ENCODE measurements at regions not wholly inside any gene's neighbourhood (a gene's known extent, or its start where the extent isn't known, plus 50 kb on each side); places are given as distances from the start of the nearest gene placed in this dataset.
"Not testable (repeated sequence)": the region's sequence is repeated elsewhere in the genome, so short reads cannot be mapped to it uniquely, and the experiment has no call there.

DNA sequence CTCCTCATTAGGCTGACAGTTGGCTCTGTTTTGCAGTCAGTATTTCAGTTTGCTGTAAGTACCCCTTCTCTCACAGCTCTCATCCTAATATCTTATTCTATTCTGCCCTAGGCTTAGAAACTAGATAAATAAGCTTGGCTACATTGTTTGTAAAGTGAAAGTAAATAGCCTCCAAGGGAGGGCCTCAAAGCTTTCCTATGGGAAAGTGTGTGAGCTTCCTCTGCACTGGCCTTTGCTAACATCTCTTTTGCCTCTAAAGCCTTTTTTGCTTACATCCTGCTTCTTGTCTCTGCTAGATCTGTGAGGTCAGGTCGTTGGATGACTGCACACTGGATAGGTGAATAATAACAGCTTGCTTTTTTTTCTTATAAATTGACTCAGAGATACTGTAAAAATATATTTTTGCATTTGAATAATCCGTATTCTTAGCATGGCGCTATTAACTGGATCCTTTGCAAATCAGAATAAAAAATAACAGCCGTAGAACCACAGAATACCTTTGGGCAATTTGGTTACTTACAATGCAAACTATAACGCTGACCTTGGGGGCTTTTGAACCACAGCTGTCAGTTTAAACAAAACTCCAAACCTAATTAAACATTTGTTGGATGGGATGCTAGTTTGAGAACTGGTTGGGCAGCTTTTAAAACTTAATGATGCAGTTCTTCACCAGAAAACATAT lies 55.1 kb downstream of the TTC6 start:
- no peak for DNase-seq

GRCh38 chr14:37652042-37652441 lies 56.6 kb downstream of the TTC6 start:
- DNase-seq: no peak

- no peak for DNase-seq
Observed at GRCh38 chr14:37655418-37655817, 60.0 kb downstream of the TTC6 start.

GRCh38 chr14:37658156-37658555 lies 62.7 kb downstream of the TTC6 start:
- no peak for DNase-seq

GRCh38 chr14:37663498-37663897 lies 68.1 kb downstream of the TTC6 start:
- no peak for DNase-seq

DNA sequence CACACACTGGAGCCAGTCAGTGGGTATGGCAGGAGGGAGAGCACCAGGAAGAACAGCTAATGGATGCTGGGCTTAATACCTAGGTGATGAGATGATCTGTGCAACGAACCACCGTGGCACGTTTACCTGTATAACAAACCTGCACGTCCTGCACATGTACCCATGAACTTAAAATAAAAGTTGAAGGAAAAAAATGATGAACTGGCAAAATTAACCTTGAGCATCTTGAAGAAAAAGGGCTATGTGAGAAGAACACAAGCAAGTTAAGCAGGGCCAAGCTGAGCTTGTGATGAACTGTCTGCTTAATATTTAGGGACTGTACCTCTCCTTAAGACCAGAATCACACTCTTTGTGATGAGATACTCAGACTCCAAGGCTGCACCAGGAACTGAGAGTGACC lies 70.0 kb downstream of the TTC6 start:
- DNase-seq: no peak

DNA sequence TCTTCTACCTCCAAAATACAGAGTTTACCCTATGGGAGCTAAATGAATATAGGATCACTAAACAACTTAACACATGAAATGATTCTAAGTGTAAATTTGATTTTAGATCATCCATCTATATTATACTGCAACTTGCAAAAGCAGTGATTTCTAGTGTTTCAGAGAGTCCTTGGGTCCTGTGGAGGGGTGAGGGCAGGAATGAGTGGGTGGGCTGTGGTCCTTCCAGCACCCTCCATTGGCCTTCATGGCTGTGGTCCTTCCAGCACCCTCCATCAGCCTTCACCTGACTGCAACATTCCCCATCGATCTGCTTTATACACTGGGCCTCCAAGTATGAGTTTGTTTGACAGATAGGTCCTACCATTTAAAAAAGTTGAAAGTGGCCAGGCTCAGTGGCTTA lies 70.5 kb downstream of the TTC6 start:
- no peak for DNase-seq

- DNase-seq: no peak
Observed at GRCh38 chr14:37668646-37669045, 73.2 kb downstream of the TTC6 start.

- no peak for DNase-seq
Observed at GRCh38 chr14:37669242-37669641, 73.8 kb downstream of the TTC6 start.

- DNase-seq: no peak
Observed at GRCh38 chr14:37673439-37673838, 78.0 kb downstream of the TTC6 start.

- DNase-seq: no peak
Observed at GRCh38 chr14:37678916-37679315, 83.5 kb downstream of the TTC6 start.

- DNase-seq: no peak
Observed at GRCh38 chr14:37681486-37681885, 86.1 kb downstream of the TTC6 start.

DNA sequence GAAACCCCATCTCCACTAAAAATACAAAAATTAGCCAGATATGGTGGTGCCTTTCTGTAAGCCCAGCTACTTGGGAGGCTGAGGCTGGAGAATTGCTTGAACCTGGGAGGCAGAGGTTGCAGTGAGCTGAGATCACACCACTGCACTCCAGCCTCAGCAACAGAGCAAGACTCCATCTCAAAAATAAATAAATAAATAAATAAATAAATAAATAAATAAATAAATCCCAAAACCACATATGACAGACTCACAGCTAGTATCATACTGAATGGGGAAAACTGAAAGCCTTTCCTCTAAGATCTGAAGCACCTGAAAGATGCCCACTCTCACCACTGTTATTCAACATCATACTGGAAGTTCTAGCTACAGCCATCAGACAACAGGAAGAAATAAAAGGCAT lies 97.3 kb downstream of the TTC6 start:
- DNase-seq: not testable (repeated sequence)

DNA sequence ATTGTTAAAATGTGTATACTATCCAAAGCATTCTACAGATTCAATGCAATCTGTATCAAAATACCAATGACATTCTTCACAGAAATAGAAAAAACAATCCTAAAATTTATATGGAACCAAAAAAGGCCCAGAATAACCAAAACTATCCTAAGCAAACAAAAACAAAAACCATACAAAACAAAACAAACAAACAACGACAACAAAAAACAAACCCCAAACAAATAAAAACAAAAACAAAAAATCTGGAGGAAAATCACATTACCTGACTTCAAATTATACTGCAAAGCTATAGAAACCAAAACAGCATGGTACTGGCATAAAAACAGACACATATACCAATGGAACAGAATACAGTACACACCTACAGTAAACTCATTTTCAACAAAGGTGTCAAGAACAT lies 98.0 kb downstream of the TTC6 start:
- DNase-seq: not testable (repeated sequence)

- DNase-seq: no peak
Observed at GRCh38 chr14:37695866-37696265, 100.4 kb downstream of the TTC6 start.

- no peak for DNase-seq
Observed at GRCh38 chr14:37697489-37698121, 102.2 kb downstream of the TTC6 start.

- no peak for DNase-seq
Observed at GRCh38 chr14:37698840-37699777, 103.7 kb downstream of the TTC6 start.

- no peak for DNase-seq
Observed at GRCh38 chr14:37707716-37708115, 112.3 kb downstream of the TTC6 start.

DNA sequence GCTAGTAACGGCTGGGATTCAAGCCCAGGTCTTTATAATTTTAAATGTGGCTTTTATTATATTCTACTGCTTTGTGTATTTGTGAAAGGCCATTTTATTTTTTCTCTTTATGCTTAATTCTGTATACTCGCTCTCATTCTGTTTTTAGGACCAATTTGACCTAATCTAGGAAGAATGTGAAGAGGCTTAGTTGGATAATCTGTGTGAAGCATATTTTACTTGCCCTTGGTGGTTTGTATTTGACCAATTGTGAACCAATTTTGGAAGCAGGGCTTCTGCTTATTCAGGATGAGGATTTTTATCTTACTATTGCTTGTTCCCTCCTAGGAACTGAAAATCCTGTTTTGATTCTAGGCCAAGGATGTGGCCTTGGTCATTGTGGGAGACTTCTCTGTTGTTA lies 113.1 kb downstream of the TTC6 start:
- no peak for DNase-seq

DNA sequence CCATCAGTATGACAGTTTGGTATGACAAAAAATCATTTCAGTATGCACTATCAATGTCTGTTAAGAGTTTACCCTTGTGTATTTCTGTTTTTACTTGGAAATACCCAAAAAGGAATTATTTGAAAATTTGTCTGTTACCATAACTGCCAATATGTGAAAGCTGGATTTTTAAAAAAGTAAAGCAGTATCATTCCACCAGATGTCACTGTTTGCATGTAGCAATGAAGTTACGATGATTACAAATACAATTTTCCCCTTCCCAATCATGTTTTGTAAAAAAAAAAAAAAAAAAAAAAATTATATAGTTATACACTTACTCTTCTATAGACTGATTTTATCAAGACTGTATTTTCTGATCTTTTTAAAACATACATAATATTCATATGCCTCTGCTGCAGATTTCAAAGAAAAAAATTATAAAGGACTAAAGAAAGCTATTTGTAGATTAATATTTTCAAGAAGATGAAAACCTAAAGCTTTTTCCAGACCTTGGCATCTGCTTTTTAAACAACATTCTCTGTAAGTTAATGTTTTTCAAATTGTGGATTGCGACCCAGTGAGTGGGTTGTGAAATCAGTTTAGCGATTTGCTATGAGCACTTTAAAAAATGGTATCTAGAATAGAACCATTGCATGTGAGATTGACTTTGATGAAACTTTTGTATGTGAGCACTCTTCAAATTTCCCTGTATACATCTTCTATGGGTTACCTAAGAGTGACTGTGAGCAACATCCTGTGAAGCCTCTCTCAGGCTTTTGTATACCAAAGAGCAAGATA lies 114.2 kb downstream of the TTC6 start:
- DNase-seq: peak; percentile 30

DNA sequence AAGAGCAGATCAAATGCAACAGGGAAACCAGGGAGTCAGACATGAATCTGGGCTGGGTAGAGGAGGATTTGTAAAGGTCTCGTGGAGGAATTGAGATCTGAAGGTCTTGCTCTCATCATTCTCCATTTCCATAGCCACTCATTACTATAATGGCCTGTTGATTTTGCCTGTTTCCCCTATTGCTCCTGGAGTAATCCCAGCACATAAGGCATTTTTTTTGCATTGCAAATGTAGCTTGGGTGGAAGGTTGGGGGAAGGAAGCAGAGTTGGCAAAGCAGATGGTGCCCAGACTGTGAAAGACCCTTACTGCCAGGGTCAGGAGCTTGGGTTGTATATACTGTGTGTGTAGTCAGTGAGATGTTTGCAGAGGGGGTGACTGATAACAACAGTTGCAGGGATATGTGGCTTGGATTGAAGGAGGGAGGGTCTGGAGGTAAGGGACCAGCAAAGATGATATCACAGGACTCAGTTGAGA lies 116.0 kb downstream of the TTC6 start:
- no peak for DNase-seq

DNA sequence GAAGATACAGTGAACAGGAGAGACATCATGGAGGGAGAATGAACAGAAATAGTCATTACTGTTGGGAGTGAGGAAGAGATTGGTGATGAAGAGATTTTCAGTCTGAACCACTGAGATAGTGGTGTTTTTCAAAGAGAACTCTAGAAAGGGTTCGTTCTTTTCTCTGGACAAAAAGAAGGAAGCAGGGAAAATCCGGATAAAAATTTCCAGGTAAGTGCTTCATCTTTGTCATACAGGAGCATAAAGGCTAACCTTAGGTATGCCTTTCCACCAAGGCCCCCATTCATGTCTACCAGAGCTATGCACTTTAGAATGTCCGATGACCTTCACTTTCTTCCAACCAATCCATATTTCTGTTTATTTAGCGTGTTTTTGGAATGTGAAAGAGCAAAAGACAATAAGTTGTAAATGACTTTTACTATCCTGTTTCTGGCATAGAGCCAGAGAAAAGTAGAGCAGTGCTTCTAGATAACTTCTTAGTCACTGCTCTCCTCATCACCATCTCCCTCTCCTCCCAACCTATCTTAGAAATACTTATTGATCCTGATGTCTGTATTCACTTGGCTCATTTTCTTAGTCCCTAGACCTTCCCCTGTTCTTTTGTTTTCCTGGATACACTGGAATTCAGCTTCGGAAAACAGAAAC lies 116.5 kb downstream of the TTC6 start:
- DNase-seq: no peak

All from skin of body (tissue), 1 donor.